ENCODE measurements at regions not wholly inside any gene's neighbourhood (a gene's known extent, or its start where the extent isn't known, plus 50 kb on each side); places are given as distances from the start of the nearest gene placed in this dataset.

- intact Hi-C loops (cut with DNase I) = no loop called here
Measured at GRCh38 chr20:56117350-56117749, 112.0 kb upstream of the CBLN4 start.

GRCh38 chr20:56121850-56122249 lies 116.5 kb upstream of the CBLN4 start:
- intact Hi-C loops (cut with DNase I) = no loop called here

More at GRCh38 chr20:56117350-56117749, 112.0 kb upstream of the CBLN4 start:
- Histone ChIP-seq H3K9me3 (replicated peaks in 1 of 3) (no peaks in the 10 kb centered on the region), H3K36me3 (replicated peaks in 1 of 2) (no peaks in the 10 kb centered on the region), H3K27me3 (no peaks in the 10 kb centered on the region), H3K27ac (no peak overlapping the region), H3K4me3 (peak overlapping the region in 1 of 4 donors; percentile 45), H3K4me1 (replicated peaks in 1 of 2) (no peaks in the 10 kb centered on the region)
- WGBS, 4 donors = 37 to 43% (median 43%) methylated on average over 6 of the region's 6 CpGs
- DNase-seq = no peak
- TF ChIP-seq CTCF (IDR thresholded peaks at IDR 0.05) = no peak
- no peak for TF ChIP-seq POLR2A (IDR thresholded peaks at IDR 0.05)

GRCh38 chr20:56143759-56144158 lies 104.8 kb upstream of the MC3R start:
- TF ChIP-seq CTCF (IDR thresholded peaks at IDR 0.05) = no peak
- no peak for TF ChIP-seq POLR2A (IDR thresholded peaks at IDR 0.05)

More at GRCh38 chr20:56121850-56122249, 116.5 kb upstream of the CBLN4 start:
- H3K9me3 ChIP-seq (replicated peaks in 1 of 3) = no peaks in the 10 kb centered on the region
- H3K27me3 ChIP-seq = no peaks in the 10 kb centered on the region
- no peaks in the 10 kb centered on the region for H3K36me3 ChIP-seq (replicated peaks in 1 of 2)
- WGBS, 4 donors = 54 to 67% (median 55%) methylated on average over 1 of the region's 1 CpG; no CpG with 5 or more reads in 1 of the 4 donors
- DNase-seq = no peak
- H3K4me3 ChIP-seq = no peak overlapping the region
- H3K4me1 ChIP-seq (replicated peaks in 1 of 2) = no peaks in the 10 kb centered on the region
- TF ChIP-seq POLR2A (IDR thresholded peaks at IDR 0.05) = no peak
- no peak for TF ChIP-seq CTCF (IDR thresholded peaks at IDR 0.05)
- no peak overlapping the region for H3K27ac ChIP-seq

GRCh38 chr20:56151834-56152233 lies 96.7 kb upstream of the MC3R start:
- no peak overlapping the region for H3K27ac ChIP-seq
- DNase-seq = no peak
- no peak for TF ChIP-seq POLR2A (IDR thresholded peaks at IDR 0.05)
- TF ChIP-seq CTCF (IDR thresholded peaks at IDR 0.05) = no peak
- H3K27me3 ChIP-seq = no peaks in the 10 kb centered on the region
- H3K36me3 ChIP-seq (replicated peaks in 1 of 2) = no peaks in the 10 kb centered on the region
- WGBS, 4 donors = 47 to 53% (median 51%) methylated on average over 3 of the region's 3 CpGs
- intact Hi-C loops (cut with DNase I) = no loop called here
- H3K4me1 ChIP-seq (replicated peaks in 1 of 2) = no peaks in the 10 kb centered on the region
- no peaks in the 10 kb centered on the region for H3K9me3 ChIP-seq (replicated peaks in 1 of 3)
- H3K4me3 ChIP-seq = no peak overlapping the region

More at GRCh38 chr20:56143759-56144158, 104.8 kb upstream of the MC3R start:
- Histone ChIP-seq H3K4me1 (replicated peaks in 1 of 2) (no peaks in the 10 kb centered on the region), H3K9me3 (replicated peaks in 1 of 3) (peaks cover 0 to 8% (median 0%) of the 10 kb centered on the region in 3 donors), H3K27ac (peak overlapping the region in 1 of 5 donors; percentile 59), H3K36me3 (replicated peaks in 1 of 2) (no peaks in the 10 kb centered on the region), H3K27me3 (no peaks in the 10 kb centered on the region), H3K4me3 (no peak overlapping the region)
- intact Hi-C loops (cut with DNase I) = no loop called here
- 42 to 58% (median 47%) methylated on average over 4 of the region's 4 CpGs for WGBS, 4 donors
- DNase-seq = no peak

All from adrenal gland (tissue), 9 donors.